ENCODE measurements at regions not wholly inside any gene's neighbourhood (a gene's known extent, or its start where the extent isn't known, plus 50 kb on each side); places are given as distances from the start of the nearest gene placed in this dataset.

DNA sequence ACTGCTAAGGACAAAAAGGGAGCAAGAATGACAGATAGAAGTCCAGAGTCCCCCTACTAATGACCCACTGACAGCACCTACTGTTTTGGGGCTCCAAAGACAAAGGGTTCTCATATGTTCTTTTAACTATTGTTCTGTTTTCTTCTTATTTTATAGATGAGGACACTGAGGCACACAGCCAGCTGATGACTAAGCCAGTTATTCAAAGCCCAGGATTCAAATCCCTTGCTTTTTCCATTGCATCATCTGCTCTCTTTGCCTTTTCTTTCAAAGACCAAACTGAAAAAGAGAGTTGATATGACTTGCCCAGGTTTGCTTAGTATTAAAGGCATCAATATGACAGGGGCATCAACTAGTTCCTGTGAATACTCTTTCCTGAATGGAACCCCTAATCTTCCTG, 299.8 kb downstream of the LRATD1 start:
- Histone ChIP-seq H3K36me3 (no peaks in the 10 kb centered on the region), H3K9me3 (peaks cover 0 to 5% (median 2%) of the 10 kb centered on the region in 8 donors), H3K4me1 (no peaks in the 10 kb centered on the region), H3K27me3 (replicated peaks in 1 of 7) (no peaks in the 10 kb centered on the region), H3K27ac (no peak overlapping the region), H3K4me3 (no peak overlapping the region)
- TF ChIP-seq POLR2AphosphoS5 (IDR thresholded peaks at IDR 0.05) (no peak), POLR2A (IDR thresholded peaks at IDR 0.05) (no peak)
- TF ChIP-seq, protein P1, sequence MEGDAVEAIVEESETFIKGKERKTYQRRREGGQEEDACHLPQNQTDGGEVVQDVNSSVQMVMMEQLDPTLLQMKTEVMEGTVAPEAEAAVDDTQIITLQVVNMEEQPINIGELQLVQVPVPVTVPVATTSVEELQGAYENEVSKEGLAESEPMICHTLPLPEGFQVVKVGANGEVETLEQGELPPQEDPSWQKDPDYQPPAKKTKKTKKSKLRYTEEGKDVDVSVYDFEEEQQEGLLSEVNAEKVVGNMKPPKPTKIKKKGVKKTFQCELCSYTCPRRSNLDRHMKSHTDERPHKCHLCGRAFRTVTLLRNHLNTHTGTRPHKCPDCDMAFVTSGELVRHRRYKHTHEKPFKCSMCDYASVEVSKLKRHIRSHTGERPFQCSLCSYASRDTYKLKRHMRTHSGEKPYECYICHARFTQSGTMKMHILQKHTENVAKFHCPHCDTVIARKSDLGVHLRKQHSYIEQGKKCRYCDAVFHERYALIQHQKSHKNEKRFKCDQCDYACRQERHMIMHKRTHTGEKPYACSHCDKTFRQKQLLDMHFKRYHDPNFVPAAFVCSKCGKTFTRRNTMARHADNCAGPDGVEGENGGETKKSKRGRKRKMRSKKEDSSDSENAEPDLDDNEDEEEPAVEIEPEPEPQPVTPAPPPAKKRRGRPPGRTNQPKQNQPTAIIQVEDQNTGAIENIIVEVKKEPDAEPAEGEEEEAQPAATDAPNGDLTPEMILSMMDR (IDR thresholded peaks at IDR 0.05 in 8 of 11, conservative IDR thresholded peaks at IDR 0.05 in 3 of 11): no peak
- no peak for DNase-seq
- intact Hi-C loops (cut with DNase I; ENCODE audit: low total_unique reads): no loop called here

DNA sequence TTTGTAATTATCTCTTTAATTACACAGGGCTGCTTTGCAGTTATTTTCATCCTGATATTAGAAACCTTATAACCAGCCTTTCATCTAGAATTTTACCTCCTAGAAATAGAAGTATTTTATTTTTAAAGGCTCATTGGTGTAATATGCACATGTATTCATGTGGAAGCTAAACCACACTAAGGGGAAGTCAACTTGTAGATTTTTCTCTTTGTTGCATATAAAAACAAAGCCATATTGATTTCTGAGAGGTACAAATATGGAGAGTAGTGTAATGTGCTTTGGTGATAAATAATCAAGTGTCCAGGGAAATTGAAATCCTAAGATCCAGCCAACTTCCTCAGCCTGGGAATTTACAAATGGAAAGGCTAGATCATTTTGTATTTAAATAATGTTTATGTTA, 301.2 kb downstream of the LRATD1 start:
- H3K27me3 ChIP-seq (replicated peaks in 1 of 7): no peaks in the 10 kb centered on the region
- DNase-seq: no peak
- TF ChIP-seq, protein P1 (IDR thresholded peaks at IDR 0.05 in 8 of 11, conservative IDR thresholded peaks at IDR 0.05 in 3 of 11): no peak
- no peak for TF ChIP-seq POLR2A (IDR thresholded peaks at IDR 0.05)
- TF ChIP-seq POLR2AphosphoS5 (IDR thresholded peaks at IDR 0.05): no peak

DNA sequence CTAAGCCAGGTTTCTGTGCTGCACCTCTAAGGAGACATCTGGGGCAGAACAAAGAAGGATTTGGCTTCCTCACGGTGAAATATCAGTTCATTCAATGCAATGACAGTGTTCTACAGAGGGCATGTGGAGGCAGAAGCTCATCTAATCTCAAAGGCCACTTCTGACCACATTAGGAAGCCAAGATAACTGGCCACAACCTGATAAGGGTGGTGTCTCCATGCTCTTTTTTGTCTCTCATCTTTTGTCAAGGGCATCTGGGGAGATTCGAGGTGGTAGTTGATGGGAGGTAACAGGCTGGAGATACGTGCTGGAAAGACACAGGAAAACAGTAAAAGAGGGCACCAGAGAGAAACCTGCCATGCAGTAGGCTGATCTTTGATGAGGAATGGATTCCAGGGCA, 303.9 kb downstream of the LRATD1 start:
- intact Hi-C loops (cut with DNase I; ENCODE audit: low total_unique reads): no loop called here
- DNase-seq: no peak
- Histone ChIP-seq H3K9me3 (peaks cover 0 to 19% (median 10%) of the 10 kb centered on the region in 8 donors), H3K4me3 (no peak overlapping the region), H3K4me1 (no peaks in the 10 kb centered on the region), H3K27ac (no peak overlapping the region), H3K27me3 (replicated peaks in 1 of 7) (no peaks in the 10 kb centered on the region), H3K36me3 (no peaks in the 10 kb centered on the region)
- TF ChIP-seq POLR2A (IDR thresholded peaks at IDR 0.05): no peak
- no peak for TF ChIP-seq POLR2AphosphoS5 (IDR thresholded peaks at IDR 0.05)
- TF ChIP-seq, protein P1 (IDR thresholded peaks at IDR 0.05 in 8 of 11, conservative IDR thresholded peaks at IDR 0.05 in 3 of 11): no peak
- WGBS, 5 donors: 55 to 74% (median 69%) methylated on average over 3 of the region's 3 CpGs

More for the DNA sequence above, 301.2 kb downstream of the LRATD1 start:
- Histone ChIP-seq H3K36me3 (no peaks in the 10 kb centered on the region), H3K4me1 (no peaks in the 10 kb centered on the region), H3K4me3 (no peak overlapping the region), H3K9me3 (peaks cover 0 to 16% (median 9%) of the 10 kb centered on the region in 8 donors), H3K27ac (no peak overlapping the region)
- intact Hi-C loops (cut with DNase I; ENCODE audit: low total_unique reads): no loop called here

DNA sequence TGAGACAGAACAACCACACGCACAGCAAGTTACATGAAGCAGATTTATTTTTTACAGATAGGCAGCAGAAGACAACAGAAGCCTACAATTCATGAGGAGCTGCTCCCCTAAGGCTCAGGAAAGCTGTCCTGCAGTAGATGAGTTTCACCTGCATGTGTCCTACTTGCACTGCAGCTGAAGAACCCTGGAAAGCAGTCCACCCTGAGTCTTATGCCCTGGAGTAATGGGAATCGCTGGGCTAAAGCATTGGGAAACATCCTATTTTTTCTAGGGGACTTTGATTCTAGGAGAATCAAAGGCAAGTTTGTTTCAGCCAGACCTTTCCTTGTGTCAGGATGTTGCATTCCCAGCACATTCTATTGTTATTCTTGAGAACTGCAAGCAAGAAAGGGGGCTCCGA, 304.8 kb downstream of the LRATD1 start:
- Histone ChIP-seq H3K4me3 (no peak overlapping the region), H3K27me3 (replicated peaks in 1 of 7) (no peaks in the 10 kb centered on the region), H3K27ac (no peak overlapping the region), H3K36me3 (no peaks in the 10 kb centered on the region), H3K9me3 (peaks cover 0 to 20% (median 10%) of the 10 kb centered on the region in 8 donors), H3K4me1 (no peaks in the 10 kb centered on the region)
- 78 to 89% (median 85%) methylated on average over 3 of the region's 3 CpGs for WGBS, 5 donors
- DNase-seq: no peak
- intact Hi-C loops (cut with DNase I; ENCODE audit: low total_unique reads): no loop called here
- TF ChIP-seq POLR2AphosphoS5 (IDR thresholded peaks at IDR 0.05) (no peak), POLR2A (IDR thresholded peaks at IDR 0.05) (no peak)
- TF ChIP-seq, protein P1 (IDR thresholded peaks at IDR 0.05 in 8 of 11, conservative IDR thresholded peaks at IDR 0.05 in 3 of 11): no peak
